ENCODE measurements at regions not wholly inside any gene's neighbourhood (a gene's known extent, or its start where the extent isn't known, plus 50 kb on each side); places are given as distances from the start of the nearest gene placed in this dataset.

DNA sequence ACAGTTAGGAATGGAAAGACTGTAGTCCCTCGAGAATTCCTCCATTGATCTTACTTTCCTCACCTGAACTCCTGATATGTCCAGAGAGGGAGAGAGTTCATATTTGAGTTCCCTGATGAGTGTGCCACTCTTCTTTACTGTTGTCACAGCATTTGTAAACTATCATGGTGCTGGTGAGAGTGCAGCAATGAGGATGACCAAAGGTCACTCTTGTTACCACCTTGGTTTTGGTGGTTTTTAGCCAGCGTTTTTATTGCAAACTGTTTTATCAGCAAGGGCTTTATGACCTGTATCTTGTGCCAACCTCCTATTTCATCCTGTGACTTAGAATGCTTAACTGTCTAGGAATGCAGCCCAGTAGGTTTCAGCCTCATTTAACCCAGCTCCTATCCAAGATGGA is 1062.5 kb downstream of the BCL11A start:
- TF ChIP-seq, protein P1, sequence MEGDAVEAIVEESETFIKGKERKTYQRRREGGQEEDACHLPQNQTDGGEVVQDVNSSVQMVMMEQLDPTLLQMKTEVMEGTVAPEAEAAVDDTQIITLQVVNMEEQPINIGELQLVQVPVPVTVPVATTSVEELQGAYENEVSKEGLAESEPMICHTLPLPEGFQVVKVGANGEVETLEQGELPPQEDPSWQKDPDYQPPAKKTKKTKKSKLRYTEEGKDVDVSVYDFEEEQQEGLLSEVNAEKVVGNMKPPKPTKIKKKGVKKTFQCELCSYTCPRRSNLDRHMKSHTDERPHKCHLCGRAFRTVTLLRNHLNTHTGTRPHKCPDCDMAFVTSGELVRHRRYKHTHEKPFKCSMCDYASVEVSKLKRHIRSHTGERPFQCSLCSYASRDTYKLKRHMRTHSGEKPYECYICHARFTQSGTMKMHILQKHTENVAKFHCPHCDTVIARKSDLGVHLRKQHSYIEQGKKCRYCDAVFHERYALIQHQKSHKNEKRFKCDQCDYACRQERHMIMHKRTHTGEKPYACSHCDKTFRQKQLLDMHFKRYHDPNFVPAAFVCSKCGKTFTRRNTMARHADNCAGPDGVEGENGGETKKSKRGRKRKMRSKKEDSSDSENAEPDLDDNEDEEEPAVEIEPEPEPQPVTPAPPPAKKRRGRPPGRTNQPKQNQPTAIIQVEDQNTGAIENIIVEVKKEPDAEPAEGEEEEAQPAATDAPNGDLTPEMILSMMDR (conservative IDR thresholded peaks at IDR 0.05; ENCODE audit: low read length) = no peak
- H3K4me3 ChIP-seq (ENCODE audit: low read length) = no peak overlapping the region
- DNase-seq (ENCODE audit: low read depth) = no peak

DNA sequence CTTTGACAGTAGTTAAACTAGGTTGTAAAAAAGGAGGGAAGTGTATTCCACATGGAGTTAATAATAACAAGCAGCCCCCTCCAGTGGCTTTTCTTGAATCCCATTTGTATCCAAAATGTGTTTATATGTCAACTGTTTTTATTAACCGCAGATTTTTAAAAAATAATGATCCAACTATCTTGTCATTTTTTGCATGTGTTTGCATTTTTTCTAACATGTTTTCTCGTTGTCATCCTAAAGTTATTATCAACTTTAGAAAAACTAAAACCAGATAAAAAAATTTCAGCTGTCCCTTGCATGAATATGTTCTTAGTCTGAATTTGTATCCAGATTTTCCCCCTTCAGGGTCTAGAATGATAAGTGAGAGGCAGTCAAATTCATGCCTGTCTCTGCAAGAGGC is 1063.3 kb downstream of the BCL11A start:
- TF ChIP-seq, protein P1 (conservative IDR thresholded peaks at IDR 0.05; ENCODE audit: low read length) = no peak
- no peak overlapping the region for H3K4me3 ChIP-seq (ENCODE audit: low read length)
- no peak for DNase-seq (ENCODE audit: low read depth)

DNA sequence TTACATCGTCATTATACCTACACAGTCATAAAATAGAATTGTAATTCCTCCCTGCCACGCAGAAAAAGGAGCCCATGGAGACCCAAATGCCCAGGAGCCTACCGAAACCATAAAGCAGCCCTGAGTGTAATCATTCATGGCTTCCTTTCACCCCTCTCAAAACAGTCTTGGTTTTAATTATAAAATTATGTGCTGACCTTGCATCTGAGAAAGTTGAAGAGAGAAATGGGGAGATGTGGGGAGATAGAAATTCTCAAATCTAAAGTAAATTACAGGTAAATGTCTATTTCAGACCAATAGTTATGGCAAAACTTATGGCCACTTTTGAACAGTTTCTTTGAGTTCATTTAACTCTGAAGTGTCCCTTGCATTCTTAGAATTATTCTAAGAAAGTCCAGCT is 1068.8 kb downstream of the BCL11A start:
- TF ChIP-seq, protein P1 (conservative IDR thresholded peaks at IDR 0.05; ENCODE audit: low read length) = no peak
- DNase-seq (ENCODE audit: low read depth) = no peak
- no peak overlapping the region for H3K4me3 ChIP-seq (ENCODE audit: low read length)

DNA sequence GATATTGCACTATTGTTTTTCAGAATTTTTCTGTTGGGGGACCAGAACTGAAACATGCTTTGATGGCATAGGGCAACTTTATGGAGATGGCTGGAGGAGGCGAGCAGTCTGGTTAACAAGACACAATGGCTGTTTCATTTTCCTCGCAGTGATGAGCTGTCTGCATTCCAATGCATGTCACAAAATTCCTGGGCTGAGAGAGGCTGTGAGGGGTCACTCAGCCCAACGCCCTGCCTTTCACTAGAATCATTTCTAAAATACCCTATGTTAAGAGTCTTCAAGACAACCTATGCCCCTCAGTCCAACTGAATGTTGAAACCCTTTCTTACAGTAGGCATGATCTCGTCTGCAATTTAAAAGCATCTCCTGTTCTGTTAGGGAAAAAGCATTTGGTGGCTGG is 1090.0 kb downstream of the BCL11A start:
- no peak overlapping the region for H3K4me3 ChIP-seq (ENCODE audit: low read length)
- no peak for DNase-seq (ENCODE audit: low read depth)
- TF ChIP-seq, protein P1 (conservative IDR thresholded peaks at IDR 0.05; ENCODE audit: low read length) = no peak

DNA sequence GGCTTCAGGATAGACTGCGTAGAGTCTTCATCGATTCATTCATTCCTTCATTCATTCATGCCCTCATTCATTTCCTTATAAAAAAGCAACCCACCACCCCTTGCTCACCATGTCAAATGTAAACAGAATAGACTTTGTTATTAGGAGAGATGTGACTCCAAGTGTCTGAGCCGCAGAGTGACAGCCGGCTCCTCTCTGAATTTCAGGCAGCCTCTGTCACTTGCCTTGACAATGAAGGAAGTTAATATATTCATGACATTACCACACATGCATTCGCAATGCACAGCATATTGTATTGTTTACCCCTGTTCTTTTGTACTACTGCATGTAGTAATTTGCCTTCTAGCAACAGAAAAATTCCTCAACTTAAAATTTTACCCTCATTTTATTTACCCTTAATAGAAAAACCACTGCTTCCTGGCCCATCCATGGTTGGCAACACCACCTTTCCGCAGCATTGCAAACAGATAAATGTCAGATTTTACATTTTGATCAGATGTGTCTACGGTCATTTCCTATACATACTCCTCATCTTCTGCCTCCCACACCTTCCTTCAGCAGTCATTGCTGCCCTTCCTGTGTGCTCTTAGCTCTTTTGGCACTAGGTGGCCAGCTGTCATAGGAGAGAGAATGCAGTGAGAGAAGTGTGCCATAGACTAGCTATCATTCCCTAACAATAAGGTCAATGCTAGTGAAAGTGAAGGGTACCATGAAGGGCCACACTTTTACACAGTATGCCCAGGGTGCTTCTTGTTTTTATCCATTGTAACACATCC is 1090.8 kb downstream of the BCL11A start:
- TF ChIP-seq, protein P1 (conservative IDR thresholded peaks at IDR 0.05; ENCODE audit: low read length) = no peak
- DNase-seq (ENCODE audit: low read depth) = no peak
- no peak overlapping the region for H3K4me3 ChIP-seq (ENCODE audit: low read length)

DNA sequence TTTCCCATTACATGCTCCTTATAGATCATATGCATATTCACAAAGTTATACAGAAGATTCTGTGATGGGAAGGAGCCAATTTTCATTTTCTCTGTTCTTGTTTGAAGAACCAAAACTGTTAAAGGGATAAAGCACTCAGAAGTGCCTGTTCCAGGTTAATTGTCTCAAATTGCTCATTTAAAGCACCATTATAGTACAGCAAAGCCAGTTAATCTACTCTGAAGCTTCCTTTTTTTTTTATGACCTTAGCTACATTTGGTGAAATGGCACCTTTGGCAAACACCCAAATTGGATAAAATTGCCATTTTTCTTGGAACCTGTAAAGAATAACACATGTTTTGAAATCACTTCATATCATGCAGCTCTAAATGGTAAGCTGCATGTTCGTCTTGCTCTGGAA is 1092.3 kb downstream of the BCL11A start:
- TF ChIP-seq, protein P1 (conservative IDR thresholded peaks at IDR 0.05; ENCODE audit: low read length) = no peak
- H3K4me3 ChIP-seq (ENCODE audit: low read length) = no peak overlapping the region
- DNase-seq (ENCODE audit: low read depth) = no peak

DNA sequence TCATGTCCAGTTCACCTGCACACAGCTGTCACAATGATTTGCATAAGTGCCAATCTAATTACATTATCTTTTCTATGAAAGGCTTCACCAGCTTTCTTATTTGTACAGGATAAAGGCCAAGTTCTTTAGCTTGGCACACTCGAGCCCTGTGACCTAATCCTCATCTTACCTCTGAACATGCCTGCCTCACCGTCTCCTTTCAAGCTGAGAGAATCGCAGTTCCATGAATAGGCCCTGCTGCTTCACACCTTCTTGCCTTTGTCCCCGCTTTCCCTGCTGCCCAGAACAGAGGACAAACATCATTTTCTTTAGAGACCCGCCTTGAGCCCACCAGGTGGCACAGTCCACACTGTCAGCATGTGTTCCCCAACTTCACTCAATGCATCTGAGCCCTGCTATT is 1094.7 kb downstream of the BCL11A start:
- TF ChIP-seq, protein P1 (conservative IDR thresholded peaks at IDR 0.05; ENCODE audit: low read length) = no peak
- no peak for DNase-seq (ENCODE audit: low read depth)

More for the DNA sequence above, 1094.7 kb downstream of the BCL11A start:
- H3K4me3 ChIP-seq (ENCODE audit: low read length) = no peak overlapping the region
